HFF-Myc (cell line): ENCODE measurements at regions not wholly inside any gene's neighbourhood (a gene's known extent, or its start where the extent isn't known, plus 50 kb on each side); places are given as distances from the start of the nearest gene placed in this dataset.

Experiments
- DNase-seq: peaks from one replicate; pipeline ENCODE4 v3.0.0-alpha.2; 2011; ENCODE audit warnings: low read depth; ENCODE audit errors: extremely low read depth
- H3K4me3 ChIP-seq: replicated peaks from 2 replicates; pipeline ENCODE4 v1.5.1; 2011; ENCODE audit warnings: low read depth, mild to moderate bottlenecking, control low read depth, low read length
- CTCF ChIP-seq: IDR thresholded peaks from 2 replicates; pipeline ENCODE4 v1.5.1; 2012; ENCODE audit warnings: mild to moderate bottlenecking, low read depth, low read length, control low read depth; ENCODE audit errors: missing control alignments

- no peak overlapping the region for H3K4me3 ChIP-seq
- TF ChIP-seq CTCF, result no peak
- no peak for DNase-seq
Observed at GRCh38 chr5:123810253-123810652, 298.3 kb downstream of the CSNK1G3 start.

- peak; percentile 32 for DNase-seq
- TF ChIP-seq CTCF, result no peak
- H3K4me3 ChIP-seq, result no peak overlapping the region
Observed at GRCh38 chr5:123809594-123810221, 297.7 kb downstream of the CSNK1G3 start.

GRCh38 chr5:123808461-123809380, 296.7 kb downstream of the CSNK1G3 start:
- DNase-seq, result no peak
- TF ChIP-seq CTCF, result no peak
- H3K4me3 ChIP-seq, result no peak overlapping the region

- no peak for DNase-seq
- TF ChIP-seq CTCF, result no peak
- H3K4me3 ChIP-seq, result no peak overlapping the region
Observed at GRCh38 chr5:123807177-123807945, 295.4 kb downstream of the CSNK1G3 start.

GRCh38 chr5:123806644-123807043, 294.7 kb downstream of the CSNK1G3 start:
- no peak overlapping the region for H3K4me3 ChIP-seq
- DNase-seq, result no peak
- TF ChIP-seq CTCF, result no peak

GRCh38 chr5:123805300-123805699, 293.3 kb downstream of the CSNK1G3 start:
- TF ChIP-seq CTCF, result no peak

More at GRCh38 chr5:123805300-123805699, 293.3 kb downstream of the CSNK1G3 start:
- DNase-seq, result no peak
- no peak overlapping the region for H3K4me3 ChIP-seq
